ENCODE measurements at regions not wholly inside any gene's neighbourhood (a gene's known extent, or its start where the extent isn't known, plus 50 kb on each side); places are given as distances from the start of the nearest gene placed in this dataset.
"Not testable (repeated sequence)": the region's sequence is repeated elsewhere in the genome, so short reads cannot be mapped to it uniquely, and the experiment has no call there.

- H3K4me3 ChIP-seq = no peak overlapping the region
- ChIA-PET POLR2A (no interaction called here), CTCF (no interaction called here)
- FAIRE-seq (no peak), DNase-seq (ENCODE audit: low read depth in 1 of 2, low spot score in 1 of 2) (no peak), ATAC-seq (no peak)
- no peak overlapping the region for H3K27ac ChIP-seq
- H3K4me2 ChIP-seq = no peak overlapping the region
- TF ChIP-seq FOSL2 (IDR thresholded peaks at IDR 0.05) (no peak), FOSL2 (CRISPR knock-in tag; IDR thresholded peaks at IDR 0.05) (no peak), NFE2L2 (conservative IDR thresholded peaks at IDR 0.05; ENCODE audit: low read length) (no peak), NPAS2 (CRISPR knock-in tag; IDR thresholded peaks at IDR 0.05; ENCODE audit: borderline replicate concordance) (no peak), TP53 (CRISPR knock-in tag; IDR thresholded peaks at IDR 0.05) (no peak), HEYL (CRISPR knock-in tag; IDR thresholded peaks at IDR 0.05) (no peak), ZSCAN20 (CRISPR knock-in tag; IDR thresholded peaks at IDR 0.05) (no peak), BCL3 (IDR thresholded peaks at IDR 0.05) (no peak), CHD4 (IDR thresholded peaks at IDR 0.05; ENCODE audit: borderline replicate concordance) (no peak), POLR2AphosphoS2 (conservative IDR thresholded peaks at IDR 0.05; ENCODE audit: low read length) (no peak)
- TF ChIP-seq, protein P1, sequence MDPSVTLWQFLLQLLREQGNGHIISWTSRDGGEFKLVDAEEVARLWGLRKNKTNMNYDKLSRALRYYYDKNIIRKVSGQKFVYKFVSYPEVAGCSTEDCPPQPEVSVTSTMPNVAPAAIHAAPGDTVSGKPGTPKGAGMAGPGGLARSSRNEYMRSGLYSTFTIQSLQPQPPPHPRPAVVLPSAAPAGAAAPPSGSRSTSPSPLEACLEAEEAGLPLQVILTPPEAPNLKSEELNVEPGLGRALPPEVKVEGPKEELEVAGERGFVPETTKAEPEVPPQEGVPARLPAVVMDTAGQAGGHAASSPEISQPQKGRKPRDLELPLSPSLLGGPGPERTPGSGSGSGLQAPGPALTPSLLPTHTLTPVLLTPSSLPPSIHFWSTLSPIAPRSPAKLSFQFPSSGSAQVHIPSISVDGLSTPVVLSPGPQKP (IDR thresholded peaks at IDR 0.05; ENCODE audit: low read depth, low read length) = no peak
- TF ChIP-seq, protein P2, sequence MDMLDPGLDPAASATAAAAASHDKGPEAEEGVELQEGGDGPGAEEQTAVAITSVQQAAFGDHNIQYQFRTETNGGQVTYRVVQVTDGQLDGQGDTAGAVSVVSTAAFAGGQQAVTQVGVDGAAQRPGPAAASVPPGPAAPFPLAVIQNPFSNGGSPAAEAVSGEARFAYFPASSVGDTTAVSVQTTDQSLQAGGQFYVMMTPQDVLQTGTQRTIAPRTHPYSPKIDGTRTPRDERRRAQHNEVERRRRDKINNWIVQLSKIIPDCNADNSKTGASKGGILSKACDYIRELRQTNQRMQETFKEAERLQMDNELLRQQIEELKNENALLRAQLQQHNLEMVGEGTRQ (IDR thresholded peaks at IDR 0.05) = no peak
- no peaks in the 10 kb centered on the region for H3K4me1 ChIP-seq
- no peaks in the 10 kb centered on the region for H3K9me3 ChIP-seq
These were observed 835.1 kb downstream of the EDEM1 start for GRCh38 chr3:6022621-6023020.

DNA sequence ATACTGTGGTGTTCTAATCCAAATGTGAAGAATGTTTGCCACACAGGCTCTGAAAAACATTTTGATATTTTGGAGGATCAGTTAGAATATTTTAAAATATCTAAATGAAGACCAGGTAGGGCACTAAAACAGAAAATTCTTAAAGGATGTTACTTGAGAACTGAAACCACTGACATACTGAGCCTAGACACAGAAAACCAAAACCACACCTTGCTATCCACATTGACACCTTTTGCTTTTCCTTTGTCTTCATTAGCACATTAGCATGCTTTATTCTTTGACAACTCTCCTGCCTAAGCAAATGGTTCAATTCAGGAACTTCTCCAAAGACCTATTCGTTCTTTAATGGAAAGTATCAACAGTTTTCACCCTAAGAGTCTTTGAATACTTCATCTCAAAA is 835.9 kb upstream of the GRM7 start:
- TF ChIP-seq, protein P1 (IDR thresholded peaks at IDR 0.05; ENCODE audit: low read depth, low read length) = no peak
- TF ChIP-seq CHD2 (IDR thresholded peaks at IDR 0.05; ENCODE audit: low read length, partially characterized antibody) (no peak), HOXB5 (CRISPR knock-in tag; IDR thresholded peaks at IDR 0.05) (no peak), TP53 (CRISPR knock-in tag; IDR thresholded peaks at IDR 0.05) (no peak), SMC3 (IDR thresholded peaks at IDR 0.05) (no peak)
- TF ChIP-seq, protein P2 (IDR thresholded peaks at IDR 0.05) = no peak
- no peak for ATAC-seq
- DNase-seq (ENCODE audit: low read depth in 1 of 2, low spot score in 1 of 2) = no peak
- Histone ChIP-seq H3K4me2 (no peak overlapping the region), H3K9me3 (no peaks in the 10 kb centered on the region), H3K4me3 (no peak overlapping the region), H3K4me1 (no peaks in the 10 kb centered on the region), H3K27ac (no peak overlapping the region)
- FAIRE-seq = no peak
- CTCF ChIA-PET = no interaction called here
- WGBS (ENCODE audit: missing lambda C conversion rate) = 3% methylated on average over 1 of the region's 1 CpG
- POLR2A ChIA-PET = no interaction called here

- CTCF ChIA-PET; H3K27ac ChIP-seq; FAIRE-seq; POLR2A ChIA-PET; H3K9me3 ChIP-seq; ATAC-seq; DNase-seq (ENCODE audit: low read depth in 1 of 2, low spot score in 1 of 2); H3K4me2 ChIP-seq; H3K4me3 ChIP-seq; H3K4me1 ChIP-seq: not testable (repeated sequence)
- WGBS (ENCODE audit: missing lambda C conversion rate) = 19% methylated on average over 4 of the region's 4 CpGs
These were observed 830.3 kb upstream of the GRM7 start for GRCh38 chr3:6030648-6031047.

DNA sequence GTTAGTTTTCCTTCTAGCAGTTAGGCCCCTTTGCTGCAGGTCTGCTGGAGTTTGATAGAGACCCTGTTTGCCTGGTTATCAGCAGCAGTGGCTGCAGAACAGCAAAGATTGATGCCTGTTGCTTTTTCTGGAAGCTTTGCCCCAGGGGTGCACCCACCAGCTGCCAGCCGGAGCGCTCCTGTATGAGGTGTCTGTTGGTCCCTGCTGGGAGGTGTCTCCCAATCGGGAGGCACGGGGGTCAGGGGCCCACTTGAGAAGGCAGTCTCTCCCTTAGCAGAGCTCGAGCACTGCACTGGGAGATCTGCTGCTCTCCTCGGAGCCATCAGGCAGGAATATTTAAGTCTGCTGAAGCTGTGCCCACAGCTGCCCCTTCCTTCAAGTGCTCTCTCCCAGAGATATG is 825.3 kb upstream of the GRM7 start:
- no peak overlapping the region for H3K27ac ChIP-seq
- no peak for FAIRE-seq
- TF ChIP-seq TP53 (CRISPR knock-in tag; IDR thresholded peaks at IDR 0.05) (no peak), EHMT2 (IDR thresholded peaks at IDR 0.05; ENCODE audit: low read depth) (no peak), BHLHE40 (IDR thresholded peaks at IDR 0.05; ENCODE audit: low read depth, low read length) (no peak)
- H3K9me3 ChIP-seq = no peaks in the 10 kb centered on the region
- no peak for DNase-seq (ENCODE audit: low read depth in 1 of 2, low spot score in 1 of 2)
- POLR2A ChIA-PET = no interaction called here
- H3K4me2 ChIP-seq = no peak overlapping the region
- no peaks in the 10 kb centered on the region for H3K4me1 ChIP-seq
- no peak for ATAC-seq
- WGBS (ENCODE audit: missing lambda C conversion rate) = 5% methylated on average over 4 of the region's 6 CpGs
- CTCF ChIA-PET = no interaction called here
- H3K4me3 ChIP-seq = no peak overlapping the region

Data from A549 (cell line).